ENCODE measurements at regions not wholly inside any gene's neighbourhood (a gene's known extent, or its start where the extent isn't known, plus 50 kb on each side); places are given as distances from the start of the nearest gene placed in this dataset.

GRCh38 chr3:102235679-102236078 lies 199.1 kb upstream of the ZPLD1 start:
- H3K4me1 Mint-ChIP-seq (ENCODE audit: insufficient read depth, unreplicated experiment), result no peaks in the 10 kb centered on the region
- POLR2A ChIA-PET, result interaction anchor here (0.7 to 1.4 kb wide), 2 partner anchors 105 to 301 kb away, joined by 3 to 6 read pairs; no protein-coding TSS in a partner anchor
- H3K4me3 Mint-ChIP-seq (ENCODE audit: unreplicated experiment), result no peak overlapping the region
- TF ChIP-seq CTCF (IDR thresholded peaks at IDR 0.05; ENCODE audit: unreplicated experiment), result peak; percentile 66
- intact Hi-C loops (cut with micrococcal nuclease), result loop anchor here (1.0 to 10.0 kb wide), 4 partner anchors 119 to 301 kb away; no protein-coding TSS in a partner anchor
- H3K27ac Mint-ChIP-seq (ENCODE audit: low read depth, unreplicated experiment), result no peak overlapping the region
- peak; percentile 41 for DNase-seq (ENCODE audit: unreplicated experiment)
- no peaks in the 10 kb centered on the region for H3K27me3 Mint-ChIP-seq (ENCODE audit: insufficient read depth, unreplicated experiment)
- no peaks in the 10 kb centered on the region for H3K9me3 Mint-ChIP-seq (ENCODE audit: unreplicated experiment)
- no TSS peak for BruUV-seq (replicated peaks)
- H3K36me3 Mint-ChIP-seq (ENCODE audit: insufficient read depth, unreplicated experiment), result no peaks in the 10 kb centered on the region
- CTCF ChIA-PET, result interaction anchor here (0.5 to 13.2 kb wide), 16 partner anchors 9 to 1854 kb away, joined by 3 to 672 read pairs (median 4); no protein-coding TSS in a partner anchor

DNA sequence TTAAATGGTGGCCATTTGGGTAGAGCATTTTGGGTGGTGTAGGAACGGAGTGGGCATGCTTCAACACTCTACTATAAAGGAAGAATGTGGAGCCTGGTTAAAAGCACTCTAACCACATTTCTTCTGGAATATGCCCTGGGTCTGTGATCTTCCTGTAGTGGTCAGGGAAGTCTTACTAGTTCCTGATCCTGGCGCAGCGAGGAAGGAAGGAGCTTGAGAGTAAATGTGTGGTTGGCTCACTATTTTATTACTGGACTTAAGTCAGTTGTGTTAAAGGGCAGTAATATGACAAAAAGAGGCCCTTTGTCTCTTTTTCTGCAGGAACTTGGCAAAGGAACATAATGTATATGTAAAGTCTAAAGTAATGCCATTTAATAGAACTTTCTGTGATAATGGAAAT lies 197.6 kb upstream of the ZPLD1 start:
- H3K4me3 Mint-ChIP-seq (ENCODE audit: unreplicated experiment), result no peak overlapping the region
- ChIA-PET CTCF (interaction anchor here (0.9 to 13.2 kb wide), 3 partner anchors 8 to 319 kb away, joined by 3 to 672 read pairs (median 74); no protein-coding TSS in a partner anchor), POLR2A (no interaction called here)
- H3K9me3 Mint-ChIP-seq (ENCODE audit: unreplicated experiment), result no peaks in the 10 kb centered on the region
- intact Hi-C loops (cut with micrococcal nuclease), result loop anchor here (5.0 to 10.0 kb wide), 2 partner anchors 118 to 225 kb away; no protein-coding TSS in a partner anchor
- H3K27ac Mint-ChIP-seq (ENCODE audit: low read depth, unreplicated experiment), result no peak overlapping the region
- no TSS peak for BruUV-seq (replicated peaks)
- H3K27me3 Mint-ChIP-seq (ENCODE audit: insufficient read depth, unreplicated experiment), result no peaks in the 10 kb centered on the region
- no peaks in the 10 kb centered on the region for H3K36me3 Mint-ChIP-seq (ENCODE audit: insufficient read depth, unreplicated experiment)
- DNase-seq (ENCODE audit: unreplicated experiment), result no peak
- no peaks in the 10 kb centered on the region for H3K4me1 Mint-ChIP-seq (ENCODE audit: insufficient read depth, unreplicated experiment)
- no peak for TF ChIP-seq CTCF (IDR thresholded peaks at IDR 0.05; ENCODE audit: unreplicated experiment)

DNA sequence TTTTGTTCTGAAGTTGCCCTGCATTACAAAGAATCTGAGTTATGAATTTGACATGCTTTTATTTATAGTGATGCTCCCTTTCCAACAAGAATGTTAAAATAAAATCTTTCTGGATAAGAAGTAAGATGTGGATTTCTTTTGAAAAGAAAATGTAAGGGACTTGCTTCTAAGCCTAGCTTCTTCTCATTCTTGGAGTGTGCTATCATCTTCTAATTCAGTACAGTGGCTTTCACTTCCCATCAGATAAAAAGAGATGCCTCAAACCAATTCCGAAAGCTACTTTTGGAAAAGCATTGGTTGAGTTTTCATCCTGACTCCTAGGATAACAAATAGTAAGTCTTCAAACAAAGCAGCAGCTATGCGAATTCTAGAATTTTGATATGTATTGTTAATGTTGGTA lies 197.0 kb upstream of the ZPLD1 start:
- Mint-ChIP-seq H3K4me3 (ENCODE audit: unreplicated experiment) (no peak overlapping the region), H3K4me1 (ENCODE audit: insufficient read depth, unreplicated experiment) (no peaks in the 10 kb centered on the region), H3K36me3 (ENCODE audit: insufficient read depth, unreplicated experiment) (no peaks in the 10 kb centered on the region), H3K9me3 (ENCODE audit: unreplicated experiment) (no peaks in the 10 kb centered on the region), H3K27ac (ENCODE audit: low read depth, unreplicated experiment) (no peak overlapping the region), H3K27me3 (ENCODE audit: insufficient read depth, unreplicated experiment) (no peaks in the 10 kb centered on the region)
- no TSS peak for BruUV-seq (replicated peaks)
- ChIA-PET CTCF (interaction anchor here (0.9 to 13.2 kb wide), 8 partner anchors 9 to 435 kb away, joined by 3 to 672 read pairs (median 5); no protein-coding TSS in a partner anchor), POLR2A (interaction anchor here (0.6 kb wide), 1 partner anchor 106 kb away, joined by 3 read pairs; no protein-coding TSS in a partner anchor)
- intact Hi-C loops (cut with micrococcal nuclease), result loop anchor here (5.0 to 10.0 kb wide), 2 partner anchors 117 to 224 kb away; no protein-coding TSS in a partner anchor
- no peak for TF ChIP-seq CTCF (IDR thresholded peaks at IDR 0.05; ENCODE audit: unreplicated experiment)
- no peak for DNase-seq (ENCODE audit: unreplicated experiment)

- no peaks in the 10 kb centered on the region for H3K27me3 Mint-ChIP-seq (ENCODE audit: insufficient read depth, unreplicated experiment)
- no TSS peak for BruUV-seq (replicated peaks)
- intact Hi-C loops (cut with micrococcal nuclease), result loop anchor here (5.0 to 10.0 kb wide), 2 partner anchors 116 to 224 kb away; no protein-coding TSS in a partner anchor
- no peak overlapping the region for H3K4me3 Mint-ChIP-seq (ENCODE audit: unreplicated experiment)
- DNase-seq (ENCODE audit: unreplicated experiment), result peak; percentile 44
- H3K36me3 Mint-ChIP-seq (ENCODE audit: insufficient read depth, unreplicated experiment), result no peaks in the 10 kb centered on the region
- no peak overlapping the region for H3K27ac Mint-ChIP-seq (ENCODE audit: low read depth, unreplicated experiment)
- no peaks in the 10 kb centered on the region for H3K4me1 Mint-ChIP-seq (ENCODE audit: insufficient read depth, unreplicated experiment)
- no peak for TF ChIP-seq CTCF (IDR thresholded peaks at IDR 0.05; ENCODE audit: unreplicated experiment)
- H3K9me3 Mint-ChIP-seq (ENCODE audit: unreplicated experiment), result no peaks in the 10 kb centered on the region
- ChIA-PET CTCF (interaction anchor here (1.0 to 13.2 kb wide), 9 partner anchors 9 to 436 kb away, joined by 3 to 672 read pairs (median 4); no protein-coding TSS in a partner anchor), POLR2A (no interaction called here)
Observed at GRCh38 chr3:102238362-102238761, 196.5 kb upstream of the ZPLD1 start.
